ENCODE measurements at regions not wholly inside any gene's neighbourhood (a gene's known extent, or its start where the extent isn't known, plus 50 kb on each side); places are given as distances from the start of the nearest gene placed in this dataset.

- H4K91ac ChIP-seq (ENCODE audit: low read length), result no peak overlapping the region
- H3K4me2 ChIP-seq (ENCODE audit: low read length, poor library complexity, severe bottlenecking), result no peak overlapping the region
- H3K9me3 ChIP-seq (ENCODE audit: control insufficient read depth, low read length), result peaks cover 17% of the 10 kb centered on the region
- peaks cover 8% of the 10 kb centered on the region in 2 experiments for H3K27me3 ChIP-seq (ENCODE audit: control insufficient read depth in 1 of 2, insufficient read depth in 1 of 2, low read length in 2 of 2)
- H2BK5ac ChIP-seq (ENCODE audit: low read depth, low read length, poor library complexity, severe bottlenecking), result no peak overlapping the region
- no peak overlapping the region for H3K23ac ChIP-seq (ENCODE audit: low read length in 2 of 2)
- no peak overlapping the region for H3K4me3 ChIP-seq (ENCODE audit: insufficient read depth in 1 of 2, low read depth in 1 of 2, low read length in 2 of 2)
- H3K27ac ChIP-seq (ENCODE audit: low read length, poor library complexity, severe bottlenecking), result no peak overlapping the region
- no peak overlapping the region for H2AFZ ChIP-seq (ENCODE audit: low read depth, low read length)
- no peak overlapping the region for H3K9ac ChIP-seq (ENCODE audit: low read length)
- H2AK5ac ChIP-seq (ENCODE audit: low read length, severe bottlenecking), result no peak overlapping the region
- no peak overlapping the region for H2BK120ac ChIP-seq (ENCODE audit: low read depth, low read length)
- no peaks in the 10 kb centered on the region for H3K4me1 ChIP-seq (ENCODE audit: control insufficient read depth, insufficient read depth, low read depth, low read length)
- no peaks in the 10 kb centered on the region for H3K79me1 ChIP-seq (replicated peaks; ENCODE audit: low read length, poor library complexity, severe bottlenecking)
- no peak overlapping the region for H3K4ac ChIP-seq (ENCODE audit: low read depth in 1 of 2, low read length in 2 of 2)
- no peaks in the 10 kb centered on the region for H3K36me3 ChIP-seq (ENCODE audit: control insufficient read depth in 1 of 2, insufficient read depth in 2 of 2, low read depth in 1 of 2, low read length in 2 of 2)
- H3K18ac ChIP-seq (ENCODE audit: low read depth in 1 of 2, low read length in 2 of 2), result no peak overlapping the region
- H2BK12ac ChIP-seq (ENCODE audit: low read length in 2 of 2), result no peak overlapping the region
- no peak overlapping the region for H4K8ac ChIP-seq (ENCODE audit: low read length)
- WGBS, result 89% methylated on average over 5 of the region's 5 CpGs
- no peak for DNase-seq
- H3K14ac ChIP-seq (ENCODE audit: low read length in 2 of 2), result no peak overlapping the region
- no peak overlapping the region for H2BK15ac ChIP-seq (ENCODE audit: low read depth, poor library complexity, severe bottlenecking)
Observed at GRCh38 chr17:56656701-56657327, 63.3 kb downstream of the NOG start.

DNA sequence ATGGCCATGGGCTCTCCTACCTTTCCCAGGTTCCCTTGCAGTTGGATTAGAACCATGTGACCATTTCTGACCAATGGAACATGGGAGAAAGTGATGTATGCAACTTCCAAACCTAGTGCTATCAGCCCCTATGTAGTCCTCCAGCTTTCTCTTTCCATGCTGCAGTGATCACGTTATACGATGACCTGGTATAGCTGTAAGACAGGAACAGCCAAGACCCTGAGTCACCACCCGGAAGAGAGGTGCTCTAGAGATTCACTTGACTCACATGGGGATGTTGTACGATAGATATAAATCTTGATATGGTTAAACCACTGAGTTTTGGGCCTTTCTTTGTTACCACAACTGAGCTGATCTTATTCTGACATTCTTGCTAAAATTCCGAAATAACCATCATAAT, 65.1 kb downstream of the NOG start:
- Histone ChIP-seq H3K36me3 (ENCODE audit: control insufficient read depth in 1 of 2, insufficient read depth in 2 of 2, low read depth in 1 of 2, low read length in 2 of 2) (no peaks in the 10 kb centered on the region), H3K27me3 (ENCODE audit: control insufficient read depth in 1 of 2, insufficient read depth in 1 of 2, low read length in 2 of 2) (peaks cover 8% of the 10 kb centered on the region in 2 experiments), H3K4ac (ENCODE audit: low read depth in 1 of 2, low read length in 2 of 2) (no peak overlapping the region), H3K18ac (ENCODE audit: low read depth in 1 of 2, low read length in 2 of 2) (no peak overlapping the region), H3K23ac (ENCODE audit: low read length in 2 of 2) (no peak overlapping the region), H3K14ac (ENCODE audit: low read length in 2 of 2) (no peak overlapping the region), H3K4me1 (ENCODE audit: control insufficient read depth, insufficient read depth, low read depth, low read length) (no peaks in the 10 kb centered on the region), H3K9me3 (ENCODE audit: control insufficient read depth, low read length) (peaks cover 9% of the 10 kb centered on the region), H3K27ac (ENCODE audit: low read length, poor library complexity, severe bottlenecking) (no peak overlapping the region), H4K91ac (ENCODE audit: low read length) (no peak overlapping the region), H3K79me1 (replicated peaks; ENCODE audit: low read length, poor library complexity, severe bottlenecking) (no peaks in the 10 kb centered on the region), H2AFZ (ENCODE audit: low read depth, low read length) (no peak overlapping the region), H4K8ac (ENCODE audit: low read length) (no peak overlapping the region), H2BK12ac (ENCODE audit: low read length in 2 of 2) (no peak overlapping the region), H2AK5ac (ENCODE audit: low read length, severe bottlenecking) (no peak overlapping the region), H3K9ac (ENCODE audit: low read length) (no peak overlapping the region), H3K4me3 (ENCODE audit: insufficient read depth in 1 of 2, low read depth in 1 of 2, low read length in 2 of 2) (no peak overlapping the region), H2BK5ac (ENCODE audit: low read depth, low read length, poor library complexity, severe bottlenecking) (no peak overlapping the region), H2BK120ac (ENCODE audit: low read depth, low read length) (no peak overlapping the region), H2BK15ac (ENCODE audit: low read depth, poor library complexity, severe bottlenecking) (no peak overlapping the region), H3K4me2 (ENCODE audit: low read length, poor library complexity, severe bottlenecking) (no peak overlapping the region)
- no peak for DNase-seq
- 98% methylated on average over 4 of the region's 5 CpGs for WGBS

DNA sequence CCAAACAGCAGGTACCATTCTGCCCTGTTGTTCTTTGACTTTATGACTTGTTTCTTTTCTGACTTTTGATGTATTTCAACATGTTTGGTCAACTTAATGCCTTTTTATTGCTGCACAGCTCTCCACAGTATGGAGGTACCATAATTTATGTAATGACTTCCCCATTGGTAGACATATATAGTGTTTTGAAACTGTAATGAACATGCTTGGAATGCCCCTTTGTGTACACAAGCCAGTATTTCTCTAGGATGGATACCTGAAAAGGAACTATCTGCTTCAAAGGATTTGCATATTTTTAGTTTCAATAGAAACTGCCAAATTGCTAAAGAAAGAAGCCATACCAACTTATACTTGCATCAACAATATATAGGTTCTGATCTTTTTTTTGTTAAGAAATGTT, 66.1 kb downstream of the NOG start:
- Histone ChIP-seq H2BK120ac (ENCODE audit: low read depth, low read length) (no peak overlapping the region), H3K4me1 (ENCODE audit: control insufficient read depth, insufficient read depth, low read depth, low read length) (no peaks in the 10 kb centered on the region), H3K23ac (ENCODE audit: low read length in 2 of 2) (no peak overlapping the region), H3K36me3 (ENCODE audit: control insufficient read depth in 1 of 2, insufficient read depth in 2 of 2, low read depth in 1 of 2, low read length in 2 of 2) (no peaks in the 10 kb centered on the region), H3K18ac (ENCODE audit: low read depth in 1 of 2, low read length in 2 of 2) (no peak overlapping the region), H3K79me1 (replicated peaks; ENCODE audit: low read length, poor library complexity, severe bottlenecking) (no peaks in the 10 kb centered on the region), H4K91ac (ENCODE audit: low read length) (no peak overlapping the region), H2BK15ac (ENCODE audit: low read depth, poor library complexity, severe bottlenecking) (no peak overlapping the region), H3K14ac (ENCODE audit: low read length in 2 of 2) (no peak overlapping the region), H2BK5ac (ENCODE audit: low read depth, low read length, poor library complexity, severe bottlenecking) (no peak overlapping the region), H3K27me3 (ENCODE audit: control insufficient read depth in 1 of 2, insufficient read depth in 1 of 2, low read length in 2 of 2) (peaks cover 8 to 13% of the 10 kb centered on the region in 2 experiments), H3K4me2 (ENCODE audit: low read length, poor library complexity, severe bottlenecking) (no peak overlapping the region), H3K4me3 (ENCODE audit: insufficient read depth in 1 of 2, low read depth in 1 of 2, low read length in 2 of 2) (no peak overlapping the region), H3K27ac (ENCODE audit: low read length, poor library complexity, severe bottlenecking) (no peak overlapping the region), H3K9ac (ENCODE audit: low read length) (no peak overlapping the region), H2AK5ac (ENCODE audit: low read length, severe bottlenecking) (no peak overlapping the region), H4K8ac (ENCODE audit: low read length) (no peak overlapping the region), H3K9me3 (ENCODE audit: control insufficient read depth, low read length) (peaks cover 9% of the 10 kb centered on the region), H2BK12ac (ENCODE audit: low read length in 2 of 2) (no peak overlapping the region), H3K4ac (ENCODE audit: low read depth in 1 of 2, low read length in 2 of 2) (no peak overlapping the region), H2AFZ (ENCODE audit: low read depth, low read length) (no peak overlapping the region)
- no peak for DNase-seq

DNA sequence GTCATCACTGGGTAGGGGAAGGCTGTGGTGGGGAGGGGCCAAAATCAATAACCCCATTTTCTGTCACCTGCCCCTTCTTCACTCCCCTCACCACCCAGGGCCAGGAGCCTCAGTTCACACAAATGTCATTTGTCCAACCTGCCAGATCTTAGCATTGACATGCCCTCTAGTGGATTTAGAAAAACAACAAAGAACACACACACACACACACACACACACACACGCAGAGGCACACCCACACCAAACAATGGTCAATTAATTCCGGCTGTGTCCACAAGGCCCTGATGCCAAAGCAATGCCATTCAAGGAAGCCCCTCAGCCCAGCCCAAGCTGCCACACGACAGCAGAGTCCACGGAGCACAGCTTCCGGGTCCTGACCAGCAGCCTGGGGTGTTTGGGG, 68.4 kb downstream of the NOG start:
- H3K4me2 ChIP-seq (ENCODE audit: low read length, poor library complexity, severe bottlenecking), result no peak overlapping the region
- H3K27ac ChIP-seq (ENCODE audit: low read length, poor library complexity, severe bottlenecking), result no peak overlapping the region
- H2BK5ac ChIP-seq (ENCODE audit: low read depth, low read length, poor library complexity, severe bottlenecking), result no peak overlapping the region
- DNase-seq, result no peak
- H3K36me3 ChIP-seq (ENCODE audit: control insufficient read depth in 1 of 2, insufficient read depth in 2 of 2, low read depth in 1 of 2, low read length in 2 of 2), result no peaks in the 10 kb centered on the region
- no peak overlapping the region for H3K4me3 ChIP-seq (ENCODE audit: insufficient read depth in 1 of 2, low read depth in 1 of 2, low read length in 2 of 2)
- H2BK120ac ChIP-seq (ENCODE audit: low read depth, low read length), result no peak overlapping the region
- H3K9ac ChIP-seq (ENCODE audit: low read length), result no peak overlapping the region
- H3K27me3 ChIP-seq (ENCODE audit: control insufficient read depth in 1 of 2, insufficient read depth in 1 of 2, low read length in 2 of 2), result peaks cover 6 to 31% of the 10 kb centered on the region in 2 experiments
- H3K18ac ChIP-seq (ENCODE audit: low read depth in 1 of 2, low read length in 2 of 2), result no peak overlapping the region
- H3K79me1 ChIP-seq (replicated peaks; ENCODE audit: low read length, poor library complexity, severe bottlenecking), result no peaks in the 10 kb centered on the region
- H3K4ac ChIP-seq (ENCODE audit: low read depth in 1 of 2, low read length in 2 of 2), result no peak overlapping the region
- H4K91ac ChIP-seq (ENCODE audit: low read length), result no peak overlapping the region
- no peak overlapping the region for H4K8ac ChIP-seq (ENCODE audit: low read length)
- H2AK5ac ChIP-seq (ENCODE audit: low read length, severe bottlenecking), result no peak overlapping the region
- H2BK12ac ChIP-seq (ENCODE audit: low read length in 2 of 2), result no peak overlapping the region
- H3K4me1 ChIP-seq (ENCODE audit: control insufficient read depth, insufficient read depth, low read depth, low read length), result no peaks in the 10 kb centered on the region
- 89% methylated on average over 5 of the region's 5 CpGs for WGBS
- no peaks in the 10 kb centered on the region for H3K9me3 ChIP-seq (ENCODE audit: control insufficient read depth, low read length)
- no peak overlapping the region for H3K14ac ChIP-seq (ENCODE audit: low read length in 2 of 2)
- no peak overlapping the region for H2AFZ ChIP-seq (ENCODE audit: low read depth, low read length)
- H2BK15ac ChIP-seq (ENCODE audit: low read depth, poor library complexity, severe bottlenecking), result no peak overlapping the region
- no peak overlapping the region for H3K23ac ChIP-seq (ENCODE audit: low read length in 2 of 2)
